GM23248 (cell line): ENCODE measurements at regions not wholly inside any gene's neighbourhood (a gene's known extent, or its start where the extent isn't known, plus 50 kb on each side); places are given as distances from the start of the nearest gene placed in this dataset.

Experiments
- EZH2 ChIP-seq: fragments of 200-600 bp; sonication (generic); IDR thresholded peaks from 2 replicates; pipeline ENCODE4 v1.6.1; 2018; ENCODE audit warnings: antibody characterized with exemption, mild to moderate bottlenecking; ENCODE audit not compliant: insufficient read depth, poor library complexity, severe bottlenecking
- EZH2phosphoT487 ChIP-seq: fragments of 200-600 bp; sonication (generic); IDR thresholded peaks from 2 replicates; pipeline ENCODE4 v1.6.1; 2018; ENCODE audit warnings: antibody characterized with exemption, moderate library complexity, mild to moderate bottlenecking, low read depth; ENCODE audit not compliant: insufficient read depth

- no peak for TF ChIP-seq EZH2
- TF ChIP-seq EZH2phosphoT487, result no peak
These were observed 121.0 kb upstream of the ZNF91 start for GRCh38 chr19:23516266-23516665.
